ENCODE measurements at regions not wholly inside any gene's neighbourhood (a gene's known extent, or its start where the extent isn't known, plus 50 kb on each side); places are given as distances from the start of the nearest gene placed in this dataset.

DNA sequence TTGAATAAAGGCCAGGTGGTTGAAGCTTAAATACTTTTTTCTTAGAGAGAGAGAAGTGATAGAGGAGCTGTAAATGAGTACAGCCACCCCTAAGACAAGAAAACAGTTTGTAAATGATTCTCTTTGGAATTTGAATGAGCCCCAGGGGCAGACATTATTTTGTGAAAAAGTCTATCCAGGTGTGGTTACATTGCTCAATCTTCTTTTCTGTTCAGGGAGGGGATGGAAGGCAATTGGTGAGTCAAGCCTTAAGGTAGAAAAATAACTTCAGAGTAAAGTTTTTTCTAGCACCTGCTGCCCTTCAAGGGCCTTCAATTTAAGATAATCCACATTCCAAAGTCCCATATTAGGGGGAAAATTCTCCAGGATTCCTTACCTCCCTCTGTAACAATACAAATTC, 646.7 kb downstream of the PDHA2 start:
- no peaks in the 10 kb centered on the region for H4K20me1 ChIP-seq (ENCODE audit: insufficient read depth, low read length)
- no peaks in the 10 kb centered on the region for H3K9me3 ChIP-seq (ENCODE audit: low read depth, low read length)
- H3K79me2 ChIP-seq (ENCODE audit: insufficient read depth, low read length), result no peaks in the 10 kb centered on the region
- no peaks in the 10 kb centered on the region for H3K4me1 ChIP-seq (ENCODE audit: insufficient read depth, low read length)
- no peak overlapping the region for H3K4me2 ChIP-seq (ENCODE audit: insufficient read depth, low read length)
- no peak overlapping the region for H3K27ac ChIP-seq (ENCODE audit: low read depth, low read length)
- no peak for DNase-seq (ENCODE audit: insufficient read length, low spot score, missing footprints)
- TF ChIP-seq, protein P1, sequence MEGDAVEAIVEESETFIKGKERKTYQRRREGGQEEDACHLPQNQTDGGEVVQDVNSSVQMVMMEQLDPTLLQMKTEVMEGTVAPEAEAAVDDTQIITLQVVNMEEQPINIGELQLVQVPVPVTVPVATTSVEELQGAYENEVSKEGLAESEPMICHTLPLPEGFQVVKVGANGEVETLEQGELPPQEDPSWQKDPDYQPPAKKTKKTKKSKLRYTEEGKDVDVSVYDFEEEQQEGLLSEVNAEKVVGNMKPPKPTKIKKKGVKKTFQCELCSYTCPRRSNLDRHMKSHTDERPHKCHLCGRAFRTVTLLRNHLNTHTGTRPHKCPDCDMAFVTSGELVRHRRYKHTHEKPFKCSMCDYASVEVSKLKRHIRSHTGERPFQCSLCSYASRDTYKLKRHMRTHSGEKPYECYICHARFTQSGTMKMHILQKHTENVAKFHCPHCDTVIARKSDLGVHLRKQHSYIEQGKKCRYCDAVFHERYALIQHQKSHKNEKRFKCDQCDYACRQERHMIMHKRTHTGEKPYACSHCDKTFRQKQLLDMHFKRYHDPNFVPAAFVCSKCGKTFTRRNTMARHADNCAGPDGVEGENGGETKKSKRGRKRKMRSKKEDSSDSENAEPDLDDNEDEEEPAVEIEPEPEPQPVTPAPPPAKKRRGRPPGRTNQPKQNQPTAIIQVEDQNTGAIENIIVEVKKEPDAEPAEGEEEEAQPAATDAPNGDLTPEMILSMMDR (IDR thresholded peaks at IDR 0.05; ENCODE audit: extremely low read depth, low read depth, low read length), result no peak
- H2AFZ ChIP-seq (ENCODE audit: low read length), result no peak overlapping the region
- H3K27me3 ChIP-seq (ENCODE audit: insufficient read depth, low read length), result no peaks in the 10 kb centered on the region
- no peak overlapping the region for H3K4me3 ChIP-seq (ENCODE audit: insufficient read depth, low read length)
- no peaks in the 10 kb centered on the region for H3K36me3 ChIP-seq (ENCODE audit: insufficient read depth, low read length)

- Histone ChIP-seq H3K27ac (ENCODE audit: low read depth, low read length) (no peak overlapping the region), H3K4me3 (ENCODE audit: insufficient read depth, low read length) (no peak overlapping the region), H3K36me3 (ENCODE audit: insufficient read depth, low read length) (no peaks in the 10 kb centered on the region), H3K79me2 (ENCODE audit: insufficient read depth, low read length) (no peaks in the 10 kb centered on the region), H3K4me1 (ENCODE audit: insufficient read depth, low read length) (no peaks in the 10 kb centered on the region), H3K4me2 (ENCODE audit: insufficient read depth, low read length) (no peak overlapping the region), H4K20me1 (ENCODE audit: insufficient read depth, low read length) (no peaks in the 10 kb centered on the region), H2AFZ (ENCODE audit: low read length) (no peak overlapping the region), H3K27me3 (ENCODE audit: insufficient read depth, low read length) (no peaks in the 10 kb centered on the region), H3K9me3 (ENCODE audit: low read depth, low read length) (no peaks in the 10 kb centered on the region)
- no peak for DNase-seq (ENCODE audit: insufficient read length, low spot score, missing footprints)
- TF ChIP-seq, protein P1 (IDR thresholded peaks at IDR 0.05; ENCODE audit: extremely low read depth, low read depth, low read length), result no peak
These were observed 657.7 kb downstream of the PDHA2 start for GRCh38 chr4:96497621-96498020.

- TF ChIP-seq, protein P1 (IDR thresholded peaks at IDR 0.05; ENCODE audit: extremely low read depth, low read depth, low read length), result no peak
- Histone ChIP-seq H4K20me1 (ENCODE audit: insufficient read depth, low read length) (no peaks in the 10 kb centered on the region), H3K79me2 (ENCODE audit: insufficient read depth, low read length) (no peaks in the 10 kb centered on the region), H3K27ac (ENCODE audit: low read depth, low read length) (no peak overlapping the region), H3K36me3 (ENCODE audit: insufficient read depth, low read length) (no peaks in the 10 kb centered on the region), H3K4me3 (ENCODE audit: insufficient read depth, low read length) (no peak overlapping the region), H3K4me2 (ENCODE audit: insufficient read depth, low read length) (no peak overlapping the region), H2AFZ (ENCODE audit: low read length) (no peak overlapping the region), H3K9me3 (ENCODE audit: low read depth, low read length) (no peaks in the 10 kb centered on the region), H3K27me3 (ENCODE audit: insufficient read depth, low read length) (no peaks in the 10 kb centered on the region), H3K4me1 (ENCODE audit: insufficient read depth, low read length) (no peaks in the 10 kb centered on the region)
- no peak for DNase-seq (ENCODE audit: insufficient read length, low spot score, missing footprints)
These were observed 664.5 kb downstream of the PDHA2 start for GRCh38 chr4:96504386-96504785.

DNA sequence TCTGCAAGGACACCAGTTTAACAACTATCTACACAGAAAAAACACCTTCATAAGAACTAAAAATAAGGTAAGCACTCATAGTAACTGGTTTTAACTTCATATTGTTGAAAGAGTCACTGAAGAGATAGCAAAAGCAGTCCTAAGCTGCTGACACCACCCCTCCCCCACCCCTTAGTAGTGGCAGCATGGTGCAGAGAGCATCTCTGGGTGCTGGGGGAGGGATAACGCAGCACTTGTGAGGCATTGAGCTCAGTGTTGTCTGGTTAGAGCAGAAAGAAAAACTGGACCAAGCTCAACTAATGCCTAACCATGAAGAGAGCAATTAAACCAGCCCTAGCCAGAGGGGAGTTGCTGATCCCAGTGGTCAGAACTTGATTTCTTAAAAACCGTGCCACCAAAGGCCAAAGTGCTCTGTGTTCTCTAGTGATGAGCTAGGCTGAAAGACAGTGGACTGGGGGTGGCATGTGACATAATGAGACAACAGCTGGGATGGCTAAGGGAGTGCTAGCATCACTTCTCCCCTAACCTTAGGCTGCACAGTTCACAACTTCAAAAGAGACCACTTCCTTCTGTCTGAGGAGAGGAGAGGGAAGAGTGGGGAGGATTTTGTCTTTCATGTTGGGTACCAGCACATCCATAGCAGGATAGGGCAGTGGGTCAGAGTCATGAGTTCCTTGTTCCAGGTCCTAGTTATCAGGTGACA, 669.3 kb downstream of the PDHA2 start:
- Histone ChIP-seq H3K79me2 (ENCODE audit: insufficient read depth, low read length) (no peaks in the 10 kb centered on the region), H3K9me3 (ENCODE audit: low read depth, low read length) (no peaks in the 10 kb centered on the region), H3K4me2 (ENCODE audit: insufficient read depth, low read length) (no peak overlapping the region), H3K4me1 (ENCODE audit: insufficient read depth, low read length) (no peaks in the 10 kb centered on the region), H3K4me3 (ENCODE audit: insufficient read depth, low read length) (no peak overlapping the region), H3K27me3 (ENCODE audit: insufficient read depth, low read length) (no peaks in the 10 kb centered on the region), H2AFZ (ENCODE audit: low read length) (no peak overlapping the region), H3K36me3 (ENCODE audit: insufficient read depth, low read length) (no peaks in the 10 kb centered on the region), H3K27ac (ENCODE audit: low read depth, low read length) (no peak overlapping the region), H4K20me1 (ENCODE audit: insufficient read depth, low read length) (no peaks in the 10 kb centered on the region)
- TF ChIP-seq, protein P1 (IDR thresholded peaks at IDR 0.05; ENCODE audit: extremely low read depth, low read depth, low read length), result no peak
- DNase-seq (ENCODE audit: insufficient read length, low spot score, missing footprints), result no peak
